CD4-positive, CD25-positive, alpha-beta regulatory T cell (primary cell): ENCODE measurements at regions not wholly inside any gene's neighbourhood (a gene's known extent, or its start where the extent isn't known, plus 50 kb on each side); places are given as distances from the start of the nearest gene placed in this dataset.

Experiments
- ATAC-seq, 2 donors: fragments of 150-1000 bp; cut with Tn5 transposase; one replicate each; pipeline ENCODE4 v1.10.0; 2021; ENCODE audit warnings: low read depth in 2 of 2, moderate number of reproducible peaks in 2 of 2, moderate library complexity in 1 of 2
- DNase-seq, 3 donors: peaks; one replicate each; pipeline versions ENCODE4 v3.0.0 to v3.0.0-alpha.2; 2012 to 2022; ENCODE audit warnings: mixed read lengths in 1 of 3
- H3K27ac ChIP-seq: one replicate; pipeline ENCODE4 v1.7.0; 2013; ENCODE audit warnings: mild to moderate bottlenecking, low read length; ENCODE audit not compliant: insufficient read depth, poor library complexity, severe bottlenecking
- H3K27me3 ChIP-seq: one replicate; pipeline ENCODE4 v1.7.0; 2013; ENCODE audit warnings: low read length; ENCODE audit not compliant: control insufficient read depth, insufficient read depth
- H3K36me3 ChIP-seq: one replicate; pipeline ENCODE4 v1.7.0; 2013; ENCODE audit warnings: mild to moderate bottlenecking, low read length, moderate library complexity; ENCODE audit not compliant: control insufficient read depth, insufficient read depth
- H3K4me1 ChIP-seq: 2 replicates; pipeline ENCODE4 v1.7.0; 2013; ENCODE audit warnings: mild to moderate bottlenecking, low read length; ENCODE audit not compliant: insufficient read depth, control insufficient read depth, poor library complexity, severe bottlenecking
- H3K4me3 ChIP-seq: one replicate; pipeline ENCODE4 v1.7.0; 2013; ENCODE audit warnings: low read depth, mild to moderate bottlenecking, low read length, moderate library complexity
- H3K9me3 ChIP-seq, 2 experiments: 1 replicate in 1 of 2; 2 replicates in 1 of 2; pipeline ENCODE4 v1.7.0; 2013; ENCODE audit warnings: low read length in 2 of 2, mild to moderate bottlenecking in 1 of 2, moderate library complexity in 1 of 2; ENCODE audit not compliant: control insufficient read depth in 2 of 2
- H3K27ac Mint-ChIP-seq, 3 donors: one replicate each; pipeline ENCODE4 v1.8.0; 2020 to 2022; ENCODE audit warnings: mild to moderate bottlenecking in 3 of 3, mixed read lengths in 3 of 3, moderate library complexity in 2 of 3
- H3K27me3 Mint-ChIP-seq: one replicate; pipeline ENCODE4 v1.8.0; 2022; ENCODE audit warnings: mild to moderate bottlenecking, mixed read lengths
- H3K36me3 Mint-ChIP-seq: one replicate; pipeline ENCODE4 v1.8.0; 2020; ENCODE audit warnings: mixed read lengths
- H3K4me1 Mint-ChIP-seq, 4 donors: one replicate each; pipeline ENCODE4 v1.8.0; 2020 to 2022; ENCODE audit warnings: mixed read lengths in 4 of 4, mild to moderate bottlenecking in 1 of 4
- H3K4me3 Mint-ChIP-seq, 4 donors: one replicate each; pipeline ENCODE4 v1.8.0; 2020 to 2022; ENCODE audit warnings: mild to moderate bottlenecking in 4 of 4, mixed read lengths in 4 of 4, moderate library complexity in 3 of 4
- H3K9me3 Mint-ChIP-seq, 7 donors: one replicate each; pipeline ENCODE4 v1.8.0; 2020 to 2022; ENCODE audit warnings: mixed read lengths in 7 of 7, mild to moderate bottlenecking in 3 of 7, moderate library complexity in 2 of 7

DNA sequence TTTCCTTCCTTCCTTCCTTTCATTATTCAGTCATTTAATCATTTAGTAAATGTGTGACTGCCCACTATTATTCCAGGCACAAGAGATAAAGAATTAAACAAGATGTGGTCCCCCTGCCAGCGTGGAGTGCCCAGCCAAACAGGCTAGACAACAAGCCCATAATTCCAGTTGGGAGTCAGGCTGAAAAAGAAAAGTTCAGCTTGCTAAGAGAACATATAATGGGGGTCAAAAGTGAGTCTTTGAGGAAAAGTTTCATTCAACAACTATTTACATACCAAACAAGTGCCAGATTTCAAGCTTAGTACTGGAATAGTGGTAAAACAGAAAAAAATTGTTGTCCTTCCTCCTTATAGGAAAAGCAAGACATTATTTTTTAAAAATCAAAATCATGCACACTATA lies 523.7 kb downstream of the TAFA4 start:
- Histone ChIP-seq H3K27ac (no peak overlapping the region), H3K36me3 (no peaks in the 10 kb centered on the region), H3K9me3 (no peaks in the 10 kb centered on the region), H3K4me1 (no peaks in the 10 kb centered on the region), H3K27me3 (no peaks in the 10 kb centered on the region), H3K4me3 (no peak overlapping the region)
- ATAC-seq (no peak), DNase-seq (no peak)
- Mint-ChIP-seq H3K4me3 (no peak overlapping the region), H3K9me3 (peaks cover 0 to 13% (median 0%) of the 10 kb centered on the region in 7 donors), H3K36me3 (no peaks in the 10 kb centered on the region), H3K27me3 (no peaks in the 10 kb centered on the region), H3K4me1 (no peaks in the 10 kb centered on the region), H3K27ac (no peak overlapping the region)

DNA sequence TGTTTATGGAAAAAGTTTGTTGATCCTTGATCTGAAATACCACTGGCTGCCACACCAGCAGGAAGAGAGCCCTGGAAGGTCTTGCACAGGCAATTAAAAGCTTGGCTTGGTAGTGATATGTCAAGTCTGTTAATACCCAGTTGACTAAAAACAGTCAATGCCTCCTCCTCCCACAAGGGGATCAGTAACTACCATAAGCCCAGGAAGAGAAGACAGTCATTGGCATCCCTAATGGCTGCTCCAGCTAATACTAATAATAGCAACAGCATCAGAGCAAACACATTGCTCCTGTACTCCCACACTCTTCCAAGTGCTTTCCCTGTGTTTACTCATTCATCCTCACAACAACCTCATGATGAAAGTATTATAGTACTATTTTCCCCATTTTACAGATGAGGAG lies 528.6 kb downstream of the TAFA4 start:
- ATAC-seq, result no peak
- H3K9me3 Mint-ChIP-seq, result peaks cover 0 to 8% (median 2%) of the 10 kb centered on the region in 7 donors
- Histone ChIP-seq H3K36me3 (no peaks in the 10 kb centered on the region), H3K27me3 (no peaks in the 10 kb centered on the region), H3K27ac (no peak overlapping the region), H3K9me3 (no peaks in the 10 kb centered on the region), H3K4me3 (no peak overlapping the region), H3K4me1 (no peaks in the 10 kb centered on the region)
- H3K27me3 Mint-ChIP-seq, result no peaks in the 10 kb centered on the region
- H3K4me1 Mint-ChIP-seq, result no peaks in the 10 kb centered on the region
- no peak for DNase-seq
- H3K36me3 Mint-ChIP-seq, result no peaks in the 10 kb centered on the region
- no peak overlapping the region for H3K4me3 Mint-ChIP-seq
- H3K27ac Mint-ChIP-seq, result no peak overlapping the region

DNA sequence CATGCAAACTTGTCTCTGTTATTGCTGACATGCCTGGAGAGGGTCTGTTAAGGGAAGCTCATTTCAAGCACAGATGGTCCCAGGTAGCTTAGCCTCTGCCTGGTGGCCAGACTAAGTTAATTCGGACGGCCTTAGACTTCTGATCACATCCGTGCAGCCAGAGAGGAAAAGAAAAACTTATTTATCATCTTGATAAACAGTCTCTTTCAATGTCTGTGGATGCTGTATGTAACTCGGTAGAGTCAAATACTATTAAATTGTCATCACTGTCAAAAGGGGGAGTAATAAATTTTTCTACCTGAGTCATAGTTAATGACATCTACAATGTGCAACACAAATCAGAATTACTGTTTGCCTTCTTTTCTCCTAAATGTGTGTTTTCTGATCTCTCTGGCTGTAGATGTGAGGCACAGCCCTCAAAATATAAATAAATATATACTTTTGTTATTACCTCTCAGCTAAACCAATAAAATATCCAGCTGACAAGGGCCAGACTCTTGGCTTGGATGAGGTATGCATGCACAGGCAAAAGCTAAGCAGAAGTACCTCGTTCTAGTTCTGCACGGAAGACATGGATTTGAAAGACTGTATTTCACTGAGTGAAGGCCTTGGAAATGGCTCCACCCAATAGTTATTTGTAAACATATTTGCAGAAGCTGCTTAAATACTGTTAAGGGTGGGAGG lies 530.0 kb downstream of the TAFA4 start:
- H3K36me3 Mint-ChIP-seq, result no peaks in the 10 kb centered on the region
- H3K27ac Mint-ChIP-seq, result no peak overlapping the region
- Histone ChIP-seq H3K27ac (no peak overlapping the region), H3K4me3 (no peak overlapping the region), H3K36me3 (no peaks in the 10 kb centered on the region), H3K9me3 (no peaks in the 10 kb centered on the region), H3K4me1 (no peaks in the 10 kb centered on the region), H3K27me3 (no peaks in the 10 kb centered on the region)
- H3K27me3 Mint-ChIP-seq, result no peaks in the 10 kb centered on the region
- no peak overlapping the region for H3K4me3 Mint-ChIP-seq
- DNase-seq (no peak), ATAC-seq (no peak)
- H3K9me3 Mint-ChIP-seq, result peaks cover 0 to 8% (median 0%) of the 10 kb centered on the region in 7 donors
- no peaks in the 10 kb centered on the region for H3K4me1 Mint-ChIP-seq

DNA sequence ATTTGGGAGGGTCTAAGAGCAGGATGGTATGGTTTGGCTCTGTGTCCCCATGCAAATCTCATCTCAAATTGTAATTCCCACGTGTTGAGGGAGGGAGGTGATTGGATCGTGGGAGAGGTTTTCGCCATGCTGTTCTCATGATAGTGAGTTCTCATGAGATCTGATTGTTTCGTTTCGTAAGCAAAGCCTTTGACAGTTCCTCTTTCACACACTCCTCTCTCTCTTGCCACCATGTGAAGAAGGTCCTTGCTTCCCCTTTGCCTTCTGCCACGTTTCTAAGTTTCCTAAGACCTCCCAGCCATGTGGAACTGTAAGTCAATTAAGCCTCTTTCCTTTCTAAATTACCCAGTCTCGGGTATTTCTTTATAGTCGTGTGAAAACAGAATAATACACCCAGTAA lies 553.7 kb downstream of the TAFA4 start:
- Histone ChIP-seq H3K36me3 (no peaks in the 10 kb centered on the region), H3K9me3 (peaks cover 0 to 14% of the 10 kb centered on the region in 2 experiments), H3K27ac (no peak overlapping the region), H3K4me3 (no peak overlapping the region), H3K4me1 (no peaks in the 10 kb centered on the region), H3K27me3 (no peaks in the 10 kb centered on the region)
- Mint-ChIP-seq H3K27ac (no peak overlapping the region), H3K9me3 (peaks cover 7 to 47% (median 9%) of the 10 kb centered on the region in 7 donors), H3K27me3 (no peaks in the 10 kb centered on the region), H3K4me1 (no peaks in the 10 kb centered on the region), H3K4me3 (no peak overlapping the region), H3K36me3 (no peaks in the 10 kb centered on the region)
- ATAC-seq (no peak), DNase-seq (no peak)

DNA sequence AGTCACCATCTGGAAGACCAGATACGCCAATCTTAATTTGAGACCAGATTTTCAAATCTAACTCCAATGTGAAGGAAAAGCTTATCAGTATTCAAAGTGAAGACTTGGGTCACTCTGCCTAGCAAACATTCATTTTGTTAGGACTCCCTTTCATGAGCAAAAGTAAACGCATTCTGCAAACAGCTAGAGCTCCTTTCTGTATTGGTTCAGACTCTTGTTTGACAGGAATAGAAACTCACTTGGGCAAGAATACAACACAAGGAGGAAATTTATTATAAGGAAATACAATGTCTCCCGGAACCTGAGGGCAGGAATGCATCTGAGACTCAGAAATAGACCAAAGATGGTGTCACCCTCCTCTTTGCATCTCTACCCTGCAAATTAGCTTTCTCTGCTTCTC lies 558.6 kb downstream of the TAFA4 start:
- DNase-seq (no peak), ATAC-seq (no peak)
- Mint-ChIP-seq H3K9me3 (peaks cover 3 to 20% (median 9%) of the 10 kb centered on the region in 7 donors), H3K27ac (no peak overlapping the region), H3K27me3 (no peaks in the 10 kb centered on the region), H3K4me3 (no peak overlapping the region), H3K36me3 (no peaks in the 10 kb centered on the region), H3K4me1 (no peaks in the 10 kb centered on the region)
- Histone ChIP-seq H3K9me3 (peaks cover 0 to 14% of the 10 kb centered on the region in 2 experiments), H3K27ac (no peak overlapping the region), H3K4me3 (no peak overlapping the region), H3K4me1 (no peaks in the 10 kb centered on the region), H3K27me3 (no peaks in the 10 kb centered on the region), H3K36me3 (no peaks in the 10 kb centered on the region)

DNA sequence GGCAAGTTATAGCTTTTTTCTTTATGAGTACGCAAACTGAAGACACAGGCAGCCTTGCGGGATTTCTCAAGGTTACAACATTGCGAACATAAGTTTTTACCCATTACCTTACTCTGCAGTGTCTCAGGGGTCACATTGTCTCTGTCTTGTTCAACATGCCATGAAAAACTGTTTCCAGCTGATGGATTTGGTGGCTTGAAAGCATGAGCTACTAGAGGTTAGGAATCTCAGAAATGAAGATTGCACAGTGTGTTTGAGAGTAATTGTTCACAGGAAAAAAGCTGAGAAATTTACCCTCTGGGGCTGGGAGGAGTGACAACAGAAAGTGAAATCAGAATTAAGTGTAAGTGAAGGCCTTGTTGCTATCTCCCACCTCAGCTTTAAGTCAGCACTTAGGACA lies 568.6 kb downstream of the TAFA4 start:
- no peak overlapping the region for H3K27ac Mint-ChIP-seq
- H3K36me3 ChIP-seq, result no peaks in the 10 kb centered on the region
- no peaks in the 10 kb centered on the region for H3K27me3 Mint-ChIP-seq
- no peaks in the 10 kb centered on the region for H3K27me3 ChIP-seq
- H3K4me1 ChIP-seq, result no peaks in the 10 kb centered on the region
- no peak overlapping the region for H3K27ac ChIP-seq
- H3K36me3 Mint-ChIP-seq, result peaks cover 4% of the 10 kb centered on the region
- peaks cover 0 to 3% (median 0%) of the 10 kb centered on the region in 7 donors for H3K9me3 Mint-ChIP-seq
- no peaks in the 10 kb centered on the region for H3K9me3 ChIP-seq
- no peaks in the 10 kb centered on the region for H3K4me1 Mint-ChIP-seq
- no peak for ATAC-seq
- DNase-seq, result no peak
- no peak overlapping the region for H3K4me3 Mint-ChIP-seq
- no peak overlapping the region for H3K4me3 ChIP-seq

DNA sequence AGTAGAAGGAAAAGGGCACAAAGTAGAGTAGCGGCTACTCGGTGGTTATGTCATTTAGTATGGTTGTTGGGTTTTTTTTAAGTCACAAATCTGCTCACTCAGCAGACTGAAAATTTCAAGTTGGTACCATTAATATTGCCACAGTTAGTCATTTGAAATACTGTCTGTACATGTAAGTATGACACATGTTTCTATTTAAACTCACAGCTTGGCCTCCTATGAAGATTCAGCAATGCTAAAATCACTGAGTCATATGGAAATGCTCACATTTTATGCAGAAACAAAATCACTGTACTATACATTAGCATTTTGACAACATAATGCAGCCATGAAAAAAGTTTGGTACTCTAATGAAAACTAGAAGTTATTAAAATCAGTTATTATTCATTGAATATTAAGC lies 571.9 kb downstream of the TAFA4 start:
- DNase-seq (no peak), ATAC-seq (no peak)
- Mint-ChIP-seq H3K4me1 (no peaks in the 10 kb centered on the region), H3K4me3 (no peak overlapping the region), H3K27me3 (no peaks in the 10 kb centered on the region), H3K36me3 (peaks cover 4% of the 10 kb centered on the region), H3K9me3 (peaks cover 0 to 3% (median 0%) of the 10 kb centered on the region in 7 donors), H3K27ac (no peak overlapping the region)
- H3K9me3 ChIP-seq, result no peaks in the 10 kb centered on the region
- no peaks in the 10 kb centered on the region for H3K27me3 ChIP-seq
- H3K4me3 ChIP-seq, result no peak overlapping the region
- H3K4me1 ChIP-seq, result no peaks in the 10 kb centered on the region
- no peak overlapping the region for H3K27ac ChIP-seq
- no peaks in the 10 kb centered on the region for H3K36me3 ChIP-seq

DNA sequence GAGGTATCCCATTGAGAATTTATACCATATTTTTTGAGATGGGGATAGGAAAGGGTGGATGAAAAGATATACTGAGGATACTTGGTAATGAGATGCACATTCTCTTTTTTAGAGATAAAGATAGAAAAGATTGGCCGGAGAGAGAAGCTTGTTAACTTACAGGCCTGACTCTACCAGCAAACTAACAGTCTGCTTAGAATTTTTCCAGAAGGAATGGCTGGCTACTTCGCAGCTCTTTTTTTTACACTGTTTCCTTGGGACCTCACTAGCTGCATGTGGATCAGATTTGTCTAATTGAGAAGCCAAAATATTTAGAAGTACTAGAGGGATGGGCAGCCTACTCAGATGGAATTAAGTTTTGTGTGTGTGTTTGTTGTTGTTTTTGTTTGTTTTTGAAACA lies 586.6 kb downstream of the TAFA4 start:
- Histone ChIP-seq H3K27me3 (no peaks in the 10 kb centered on the region), H3K27ac (no peak overlapping the region), H3K9me3 (no peaks in the 10 kb centered on the region), H3K4me1 (no peaks in the 10 kb centered on the region), H3K36me3 (no peaks in the 10 kb centered on the region), H3K4me3 (no peak overlapping the region)
- H3K36me3 Mint-ChIP-seq, result no peaks in the 10 kb centered on the region
- H3K4me3 Mint-ChIP-seq, result no peak overlapping the region
- peaks cover 0 to 5% (median 0%) of the 10 kb centered on the region in 7 donors for H3K9me3 Mint-ChIP-seq
- H3K4me1 Mint-ChIP-seq, result no peaks in the 10 kb centered on the region
- ATAC-seq (no peak), DNase-seq (no peak)
- no peaks in the 10 kb centered on the region for H3K27me3 Mint-ChIP-seq
- H3K27ac Mint-ChIP-seq, result no peak overlapping the region
